IPS-NIHi11 (cell line): ENCODE measurements at regions not wholly inside any gene's neighbourhood (a gene's known extent, or its start where the extent isn't known, plus 50 kb on each side); places are given as distances from the start of the nearest gene placed in this dataset.
"Not testable (repeated sequence)": the region's sequence is repeated elsewhere in the genome, so short reads cannot be mapped to it uniquely, and the experiment has no call there.

Experiments used
- DNase-seq: peaks from one replicate; pipeline ENCODE4 v3.0.0; 2012; ENCODE audit warnings: mixed read lengths, low spot score

DNA sequence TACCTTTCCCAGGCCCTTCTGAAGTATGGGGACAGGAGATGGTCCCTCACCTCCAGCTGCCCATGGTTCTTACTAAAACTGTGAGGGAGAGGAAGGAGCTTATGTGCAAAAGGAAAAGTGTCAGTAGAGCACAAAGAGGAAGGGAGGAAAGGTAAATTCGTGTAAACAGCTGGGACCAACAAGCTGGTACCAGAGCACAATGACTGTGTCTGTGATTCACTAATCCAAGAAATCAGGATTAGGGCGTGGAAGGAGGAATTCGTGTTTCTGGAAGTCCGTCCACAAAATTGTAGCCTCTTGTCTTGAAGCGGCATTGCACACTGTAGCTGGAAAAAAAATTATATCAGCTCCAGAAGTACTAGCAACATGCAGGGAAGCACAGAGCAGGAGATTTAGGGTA lies 129.0 kb upstream of the RREB1 start:
- no peak for DNase-seq

DNA sequence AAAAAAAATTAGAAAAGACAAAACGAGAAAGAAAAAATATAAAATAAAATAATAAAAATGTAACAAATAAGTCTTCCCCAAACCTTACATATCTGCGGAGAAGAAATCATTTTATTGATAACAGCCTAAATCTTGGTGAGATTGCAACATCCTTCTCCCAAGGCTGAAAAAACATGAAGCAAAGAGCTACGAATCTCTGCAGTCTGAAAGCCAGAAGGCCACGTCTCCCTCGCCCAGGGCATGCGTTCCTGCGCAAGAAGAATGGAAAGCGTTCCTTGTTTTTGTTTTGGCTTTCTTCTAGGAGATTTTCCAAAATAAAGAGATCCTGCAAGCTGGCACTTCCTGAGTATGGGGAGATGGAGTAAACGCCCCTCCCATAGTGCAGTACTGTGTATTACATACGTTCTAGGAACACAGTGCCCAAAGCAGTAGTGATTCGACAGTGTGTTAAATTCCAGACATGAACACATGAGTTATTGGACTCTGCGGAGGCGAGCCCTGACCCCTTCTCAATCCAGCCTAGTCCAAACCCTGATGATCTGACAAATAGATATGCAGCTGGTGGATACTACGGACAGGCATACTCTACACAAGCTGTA lies 126.7 kb upstream of the RREB1 start:
- no peak for DNase-seq

DNA sequence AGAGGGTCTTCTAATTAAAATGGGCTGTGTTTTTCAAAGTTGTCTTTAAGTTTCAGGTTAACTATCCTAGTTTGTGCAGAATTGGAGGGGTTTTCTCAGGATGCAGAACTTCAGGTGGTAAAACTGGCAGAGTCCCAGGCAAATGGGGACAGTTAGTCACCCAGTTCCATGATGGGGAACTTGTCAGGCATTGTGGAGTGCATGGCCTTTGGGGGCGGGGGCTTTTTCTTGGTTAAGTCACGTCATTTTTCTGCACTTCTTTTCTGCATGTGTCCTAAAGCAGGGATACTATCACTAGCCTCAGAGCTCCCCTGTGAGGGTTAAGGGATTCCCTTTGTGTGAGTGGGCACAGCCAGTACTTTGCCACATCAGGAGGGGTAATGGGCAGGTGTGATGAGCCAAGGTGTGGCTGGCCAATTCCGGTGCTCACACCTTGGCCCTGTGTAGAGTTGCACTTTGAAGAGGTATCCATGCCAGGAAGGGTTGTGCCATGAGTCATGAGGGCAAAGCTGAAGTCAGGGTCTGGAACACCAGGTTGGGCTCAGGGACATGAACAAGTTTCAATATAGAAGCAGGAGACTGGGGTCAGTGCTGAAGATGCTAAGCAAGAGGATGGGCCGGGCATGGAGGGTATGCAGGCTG lies 126.0 kb upstream of the RREB1 start:
- DNase-seq = no peak

DNA sequence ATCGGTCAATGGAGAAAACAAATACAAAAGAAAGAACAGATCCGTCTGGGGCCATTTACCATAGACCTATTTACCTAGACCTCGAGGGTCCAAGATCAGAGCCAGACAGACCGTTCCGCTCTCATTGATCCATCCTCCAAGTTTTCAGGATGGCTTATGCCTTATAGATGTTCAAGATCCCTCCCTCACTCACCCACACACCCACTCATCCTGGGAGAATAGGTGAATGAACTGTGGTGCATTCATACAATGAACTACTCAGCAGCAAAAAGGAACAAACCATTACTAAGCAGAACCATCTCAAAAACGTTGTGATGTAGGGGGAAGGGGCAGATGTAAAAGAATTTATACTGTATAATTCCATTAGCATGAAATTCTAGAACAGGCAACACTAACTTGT lies 125.1 kb upstream of the RREB1 start:
- DNase-seq = no peak

DNA sequence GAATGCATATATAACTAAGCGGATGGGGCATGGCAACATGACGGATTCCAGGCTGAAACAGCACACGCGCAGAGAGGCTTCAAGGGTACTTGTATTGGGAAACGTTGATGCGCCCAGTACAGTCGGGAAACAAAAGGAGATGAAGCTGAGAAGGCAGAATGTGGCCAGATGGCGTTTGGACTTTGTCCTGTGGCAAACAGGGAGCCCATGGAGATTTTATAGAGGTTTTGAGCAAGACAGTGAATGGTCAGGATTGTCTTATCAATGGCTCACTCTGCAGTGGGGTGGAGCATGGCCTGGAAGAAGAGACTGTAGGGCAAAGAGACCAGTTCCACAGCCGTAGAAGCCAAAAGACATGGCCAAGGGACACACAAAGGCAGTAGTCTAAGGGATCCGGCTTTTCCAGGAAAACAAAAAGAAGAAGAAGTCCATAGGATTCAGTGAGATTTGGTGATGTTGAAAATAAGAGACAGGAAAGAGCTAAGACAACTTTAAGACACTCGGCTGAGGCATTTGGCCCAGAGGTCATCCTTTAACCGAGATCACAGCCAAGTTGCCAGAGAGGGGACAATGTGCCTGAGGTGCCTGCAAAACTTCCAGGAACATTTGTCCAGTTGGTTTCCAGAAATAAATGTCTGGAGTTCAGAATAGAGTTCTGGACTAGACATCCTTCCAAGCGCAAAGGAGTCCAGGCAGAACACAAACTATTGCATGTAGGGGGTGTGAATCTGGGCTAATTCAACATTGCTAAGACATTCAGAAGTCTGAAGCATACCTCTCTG lies 123.0 kb upstream of the RREB1 start:
- DNase-seq = no peak

DNA sequence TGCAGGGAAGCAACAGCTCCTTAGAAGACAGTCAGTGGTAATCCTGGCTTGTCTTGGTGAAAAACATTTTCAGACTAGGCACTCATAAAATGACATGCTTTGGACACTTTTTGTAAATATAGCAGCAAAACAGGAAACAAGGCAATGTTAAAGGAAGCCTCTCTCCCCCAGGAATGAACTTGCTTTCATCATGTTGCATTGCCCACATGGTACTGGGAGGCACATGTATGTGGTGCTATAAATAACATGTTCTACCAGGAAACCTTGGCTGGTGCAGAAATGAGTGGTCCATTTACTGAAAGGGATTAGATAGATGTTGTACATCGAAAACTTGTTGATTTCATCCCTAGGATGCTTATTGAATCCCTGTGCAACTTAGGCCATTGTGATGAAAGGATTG lies 121.4 kb upstream of the RREB1 start:
- DNase-seq = no peak

DNA sequence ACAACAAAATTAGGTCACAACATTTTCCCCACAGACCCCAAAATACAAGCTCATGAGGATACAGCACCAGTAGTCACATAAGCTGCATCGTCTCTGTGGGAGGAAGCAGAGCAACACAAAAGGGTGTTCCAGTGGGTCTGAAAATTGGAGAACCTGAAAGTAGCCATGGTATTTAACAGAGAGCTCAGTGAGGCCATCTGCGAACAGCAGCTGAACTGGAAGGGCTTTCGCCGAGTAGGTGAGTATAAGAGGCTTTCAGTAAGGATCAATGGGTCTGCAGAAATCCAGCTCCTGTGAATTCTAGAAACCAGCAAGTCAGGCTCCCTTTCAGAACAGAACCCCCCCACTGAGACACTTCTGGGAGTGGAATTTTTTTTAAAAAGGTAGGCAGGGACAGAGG lies 120.0 kb upstream of the RREB1 start:
- DNase-seq = peak; percentile 29

DNA sequence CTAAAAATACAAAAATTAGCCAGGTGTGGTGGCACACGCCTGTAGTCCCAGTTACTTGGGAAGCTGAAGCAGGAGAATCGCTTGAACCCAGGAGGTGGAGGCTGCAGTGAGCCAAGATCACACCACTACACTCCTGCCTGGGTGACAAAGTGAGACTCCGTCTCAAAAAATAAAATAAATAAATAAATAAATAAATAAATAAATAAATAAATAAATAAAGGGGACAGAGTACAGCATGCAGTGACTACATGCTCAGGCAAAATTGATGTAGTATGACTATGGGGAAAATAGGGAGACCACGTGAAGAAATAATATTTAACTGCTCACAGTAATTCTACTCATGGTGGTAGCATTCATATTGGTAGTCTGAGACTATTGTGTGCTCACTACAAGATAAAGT lies 117.7 kb upstream of the RREB1 start:
- DNase-seq = not testable (repeated sequence)

DNA sequence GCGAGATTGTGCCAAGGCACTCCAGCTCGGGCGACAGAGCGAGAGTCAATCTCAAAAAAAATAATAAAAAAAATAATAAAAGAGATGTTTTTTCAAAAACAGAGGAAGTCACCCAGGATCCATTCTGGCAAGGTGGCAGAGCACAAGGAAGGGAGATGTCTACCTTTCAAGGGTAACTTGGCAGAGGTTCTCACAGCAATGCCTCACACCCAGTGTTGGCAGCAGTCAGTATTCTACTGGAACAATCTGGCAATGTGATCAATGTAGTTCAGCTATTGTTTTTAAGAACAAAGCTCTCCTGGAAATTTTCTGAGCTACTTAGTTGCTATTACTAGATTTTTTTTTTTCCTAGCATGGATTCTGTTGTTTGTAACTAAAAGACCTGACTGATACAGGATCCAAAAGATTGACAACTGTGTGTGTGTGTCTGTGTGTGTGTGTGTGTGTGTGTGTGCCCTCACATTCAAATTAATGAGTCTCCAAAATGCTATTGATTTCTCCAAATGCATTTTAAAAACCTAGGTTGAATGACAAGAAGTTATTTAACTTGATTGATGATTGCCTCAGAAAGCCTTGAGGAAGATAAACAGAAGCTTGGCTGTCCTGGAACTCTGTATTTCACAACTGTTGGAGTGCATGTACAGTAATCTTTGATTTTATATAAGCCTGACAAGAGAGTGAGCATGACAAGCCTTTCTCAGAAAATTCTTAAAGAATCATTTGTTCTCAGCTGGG lies 114.1 kb upstream of the RREB1 start:
- DNase-seq = no peak

DNA sequence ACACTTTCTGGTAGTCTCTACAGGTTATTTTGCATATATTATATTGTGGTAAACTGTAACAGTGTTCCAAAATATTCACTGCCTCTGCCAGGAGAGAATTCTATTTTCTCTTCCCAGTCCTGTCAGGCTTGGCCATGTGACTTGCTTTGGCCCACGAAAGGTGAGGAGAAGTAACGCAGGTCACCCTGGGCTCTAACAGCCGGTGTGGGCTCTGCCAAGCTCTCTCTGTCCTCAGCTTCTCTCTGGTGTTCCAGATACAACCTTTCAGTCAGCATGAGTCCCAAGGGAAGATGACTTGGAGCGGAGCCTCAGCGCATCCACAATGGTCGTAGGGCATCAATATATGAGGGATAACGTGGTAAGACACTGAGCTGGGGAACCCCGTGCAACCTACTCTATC lies 113.0 kb upstream of the RREB1 start:
- no peak for DNase-seq

DNA sequence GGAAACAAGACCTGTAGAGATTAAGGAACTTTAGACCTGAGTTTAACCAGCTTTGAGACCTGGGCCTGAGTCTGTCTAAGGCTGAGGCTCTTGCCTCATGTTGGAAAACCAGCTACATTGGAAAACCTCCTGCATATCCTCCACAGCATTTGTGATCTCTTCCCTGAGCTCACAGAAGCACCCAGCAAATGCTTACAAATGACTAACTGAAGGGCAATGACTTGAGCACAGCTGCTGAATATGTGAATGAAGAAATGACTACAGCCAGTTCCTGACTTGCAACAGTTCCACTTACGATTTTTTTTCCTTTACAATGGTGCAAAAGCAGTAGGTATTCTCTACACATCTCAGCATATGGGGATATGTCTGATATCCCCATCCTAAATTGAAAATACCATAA lies 112.4 kb upstream of the RREB1 start:
- no peak for DNase-seq

DNA sequence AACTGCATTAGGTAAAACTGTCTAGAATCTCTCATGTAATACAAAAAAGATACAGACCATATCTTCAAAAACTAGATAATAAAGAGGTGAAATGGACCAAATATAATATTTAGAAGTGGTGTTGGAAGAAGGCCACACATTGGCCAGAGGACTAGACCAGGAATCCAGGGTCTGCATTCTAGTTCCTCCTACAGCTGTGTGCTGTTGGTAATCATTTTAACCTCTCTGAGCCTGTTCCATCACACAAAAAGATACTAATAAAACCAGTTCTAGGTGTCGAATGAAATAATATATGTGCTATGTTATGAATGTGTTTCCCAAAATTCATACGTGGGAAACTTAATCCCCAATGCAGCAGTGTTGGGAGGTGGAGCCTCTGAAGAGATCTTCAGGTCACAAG lies 111.6 kb upstream of the RREB1 start:
- DNase-seq = no peak

DNA sequence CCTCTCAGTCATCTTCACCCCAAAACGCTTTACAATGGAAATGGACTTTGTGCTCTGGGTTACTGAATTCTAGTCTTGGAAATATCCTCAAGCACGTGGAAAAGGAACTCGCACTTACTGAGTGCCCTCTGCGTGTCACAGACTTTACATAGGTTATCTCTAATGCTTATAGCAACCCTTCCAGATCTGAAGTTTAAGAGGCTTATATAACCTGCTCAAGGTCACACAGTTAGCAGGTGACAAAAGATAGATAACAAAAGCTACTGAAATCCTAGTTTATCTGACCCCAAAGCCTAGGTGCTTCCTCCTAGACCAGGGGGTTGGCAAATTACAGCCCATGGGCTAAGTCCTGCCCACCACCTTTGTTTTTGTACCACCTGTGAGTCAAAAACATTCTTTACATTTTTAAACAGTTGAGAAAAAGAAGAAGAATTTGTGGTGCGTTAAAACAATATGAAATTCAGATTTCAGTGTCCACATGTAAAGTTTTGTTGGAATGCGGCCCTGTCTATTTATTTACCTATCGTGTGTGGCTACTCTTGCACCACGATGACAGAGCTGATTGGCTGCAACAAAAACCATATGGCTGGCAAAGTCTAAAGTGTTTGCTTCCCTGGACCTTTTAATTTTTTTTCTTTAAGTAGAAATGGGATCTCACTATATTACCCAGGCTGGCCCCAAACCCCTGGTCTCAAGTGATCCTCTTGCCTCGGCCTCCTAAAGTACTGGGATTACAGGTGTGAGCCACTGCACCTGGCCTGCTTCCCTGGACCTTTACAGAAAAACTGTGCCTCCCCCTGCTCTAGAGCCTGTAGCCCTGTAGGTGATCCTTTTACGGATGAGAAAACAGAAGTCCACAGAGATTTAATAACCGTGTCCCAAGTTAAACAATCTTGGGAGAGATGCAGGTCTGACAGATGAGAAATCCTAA lies 110.2 kb upstream of the RREB1 start:
- no peak for DNase-seq

DNA sequence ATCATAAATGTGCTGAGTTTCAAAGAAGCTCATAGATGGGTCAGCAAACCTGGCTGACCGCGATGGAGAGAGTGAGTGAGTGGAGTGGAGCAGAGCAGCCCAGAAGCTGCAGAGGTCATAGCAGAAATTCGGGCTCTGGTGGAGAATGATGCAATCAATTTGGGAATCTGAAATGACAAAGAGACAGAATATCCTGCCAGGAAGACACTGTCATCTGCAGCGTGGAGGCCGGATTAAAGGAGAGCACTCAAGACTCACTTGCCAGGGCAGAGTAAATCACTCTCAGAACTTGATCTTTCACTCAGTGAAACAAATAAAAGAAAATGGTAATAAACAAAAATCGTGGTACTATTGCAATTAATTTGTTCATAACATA lies 109.6 kb upstream of the RREB1 start:
- DNase-seq = no peak

DNA sequence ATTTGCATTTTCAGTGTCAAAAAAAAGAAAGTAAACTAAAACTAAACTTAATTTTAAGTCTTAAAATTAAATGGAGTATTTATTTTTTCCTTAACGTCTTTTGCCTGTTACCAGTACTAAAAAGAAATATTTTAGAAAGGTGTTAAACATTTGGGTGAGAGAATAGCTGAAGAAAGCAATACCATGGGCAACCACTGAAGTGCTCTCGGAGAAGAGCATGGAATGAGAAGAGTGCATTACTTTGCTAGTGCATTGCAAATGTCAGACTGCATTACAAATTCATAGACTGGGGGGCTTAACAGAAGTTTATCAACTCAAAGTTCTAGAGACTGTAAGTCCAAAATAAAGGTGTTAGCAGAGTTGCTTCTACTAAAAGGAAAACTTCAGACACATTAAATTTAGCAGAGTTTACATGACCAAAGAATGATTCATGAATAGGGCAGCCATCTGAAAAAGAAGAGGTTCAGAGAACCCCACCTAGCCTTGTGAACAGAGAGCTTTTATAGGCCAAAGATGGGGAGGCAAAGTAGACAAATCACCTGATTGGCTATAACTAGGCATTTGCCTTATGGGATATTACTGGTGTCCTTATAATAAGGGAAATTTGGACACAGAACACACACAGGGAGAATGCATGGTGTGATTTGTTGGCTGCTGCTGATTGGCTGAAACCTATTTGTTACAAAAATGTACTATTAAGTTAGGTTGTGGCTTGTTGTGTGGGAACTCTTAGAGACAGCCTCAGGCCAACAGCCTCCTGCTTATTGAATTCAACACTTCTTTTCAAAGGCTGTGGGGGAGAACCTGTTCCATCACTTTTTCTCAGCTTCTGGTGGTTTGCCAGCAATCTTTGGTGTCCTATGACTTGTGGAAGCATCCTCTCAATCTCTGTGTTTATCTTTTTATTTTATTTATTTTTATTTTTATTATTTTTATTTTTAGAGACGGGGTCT lies 106.7 kb upstream of the RREB1 start:
- no peak for DNase-seq

DNA sequence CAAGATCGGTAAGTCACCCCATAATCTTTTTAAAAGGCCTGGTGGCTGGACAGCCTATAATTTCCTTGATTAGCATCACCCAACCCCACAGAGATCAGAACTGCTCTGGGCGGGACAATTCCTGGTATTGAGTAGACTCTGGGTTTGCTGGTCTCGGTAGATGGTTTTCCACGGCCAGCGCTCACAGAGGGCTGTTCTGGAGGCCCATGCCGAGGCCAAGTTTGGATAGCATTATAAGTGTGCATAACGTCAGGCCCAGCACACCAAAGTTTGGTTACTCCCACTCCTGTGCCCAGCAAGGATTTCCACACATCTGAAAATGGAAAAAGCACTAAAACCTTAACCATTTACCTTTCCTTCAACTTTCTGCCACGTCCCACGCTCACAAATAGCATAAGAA lies 104.7 kb upstream of the RREB1 start:
- no peak for DNase-seq

DNA sequence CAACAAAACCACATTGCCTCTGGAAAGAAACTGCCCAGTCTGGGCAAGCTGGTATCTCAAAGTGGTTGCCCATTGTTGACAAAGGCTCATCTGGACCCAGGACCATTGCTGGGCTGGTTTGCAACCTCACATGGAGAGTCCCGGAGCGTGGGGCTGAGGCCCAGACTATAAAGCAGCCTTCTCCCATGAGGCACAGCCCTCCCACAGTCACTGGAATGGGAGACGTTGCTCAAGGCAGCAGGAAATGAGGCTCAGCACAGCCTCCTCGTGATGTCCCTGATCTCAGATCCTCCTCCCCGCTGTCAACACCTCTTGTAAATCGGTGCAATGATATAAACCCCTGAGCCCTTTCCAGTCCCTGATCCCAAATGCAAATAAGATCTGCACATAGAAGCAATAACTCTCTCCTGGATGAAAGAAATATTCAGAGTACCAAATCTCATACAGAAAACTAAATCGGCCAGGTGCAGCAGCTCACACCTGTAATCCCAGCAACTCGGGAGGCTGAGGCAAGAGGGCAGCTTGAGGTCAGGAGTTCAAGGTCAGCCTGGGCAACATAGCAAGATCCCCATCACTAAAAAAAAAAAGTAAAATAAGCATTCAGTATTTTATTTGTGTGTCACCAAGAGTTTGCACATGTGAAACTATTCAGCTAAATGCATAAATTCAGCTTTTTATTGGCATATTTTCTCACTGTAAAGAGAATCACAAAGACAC lies 103.0 kb upstream of the RREB1 start:
- DNase-seq = no peak

DNA sequence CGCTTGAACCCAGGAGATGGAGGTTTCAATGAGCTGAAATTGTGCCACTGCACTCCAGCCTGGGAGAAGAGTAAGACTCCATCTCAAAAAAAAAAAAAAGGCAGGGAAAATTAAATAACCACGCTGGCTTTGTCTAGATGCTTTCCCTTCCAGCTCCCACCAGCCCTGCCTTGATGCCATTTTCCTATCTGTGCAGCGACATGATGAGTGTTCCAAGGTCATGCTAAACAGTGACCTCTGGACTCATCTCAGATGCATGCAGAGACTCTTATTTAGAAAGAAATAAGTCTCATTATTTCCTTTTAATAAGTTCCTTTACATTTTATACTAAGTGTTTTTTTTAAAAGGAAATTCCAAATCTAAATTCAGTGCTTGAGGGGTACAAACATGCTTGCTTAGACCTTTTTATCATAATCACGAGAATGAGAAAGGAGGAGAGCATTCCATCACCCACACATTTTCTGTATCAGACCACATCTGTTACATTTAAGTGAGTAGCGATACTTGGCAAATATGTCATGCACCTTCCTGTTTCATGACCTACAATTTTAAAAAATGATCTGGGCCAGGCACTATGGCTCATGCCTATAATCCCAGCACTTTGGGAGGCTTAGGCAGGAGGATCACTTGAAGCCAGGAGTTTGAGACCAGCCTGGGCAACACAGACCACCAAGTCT lies 101.1 kb upstream of the RREB1 start:
- DNase-seq = no peak

DNA sequence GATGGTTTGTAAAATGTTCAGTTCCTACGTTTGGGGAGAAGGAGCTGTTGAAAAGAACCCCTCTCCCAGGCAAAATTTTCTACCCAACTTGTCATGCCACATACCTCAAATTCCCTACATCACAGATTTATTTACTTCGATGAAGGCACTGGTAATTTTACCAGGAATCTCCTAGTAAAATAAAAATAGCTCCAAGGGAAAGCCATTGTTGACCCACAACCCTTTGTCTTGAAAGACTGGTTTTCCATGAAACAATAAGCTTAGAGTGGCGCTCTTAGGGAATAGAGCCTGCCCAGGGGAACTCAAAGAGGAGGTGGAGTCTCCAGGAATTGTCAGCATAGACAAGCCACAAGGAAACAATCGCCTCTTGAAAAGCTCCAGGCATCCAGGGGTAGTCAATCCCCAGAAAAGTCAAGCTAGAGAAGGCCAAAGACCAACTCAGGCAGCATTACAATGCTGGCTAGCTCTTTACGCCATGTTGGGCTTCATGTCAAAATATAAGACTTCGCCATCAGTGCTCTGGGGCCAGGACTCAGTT lies 99.2 kb upstream of the RREB1 start:
- DNase-seq = peak; percentile 36
